D341Med (cell line): ENCODE measurements at regions not wholly inside any gene's neighbourhood (a gene's known extent, or its start where the extent isn't known, plus 50 kb on each side); places are given as distances from the start of the nearest gene placed in this dataset.

Experiments used
- DNase-seq: peaks from one replicate; pipeline ENCODE4 v3.0.0; 2012; ENCODE audit warnings: low spot score

DNA sequence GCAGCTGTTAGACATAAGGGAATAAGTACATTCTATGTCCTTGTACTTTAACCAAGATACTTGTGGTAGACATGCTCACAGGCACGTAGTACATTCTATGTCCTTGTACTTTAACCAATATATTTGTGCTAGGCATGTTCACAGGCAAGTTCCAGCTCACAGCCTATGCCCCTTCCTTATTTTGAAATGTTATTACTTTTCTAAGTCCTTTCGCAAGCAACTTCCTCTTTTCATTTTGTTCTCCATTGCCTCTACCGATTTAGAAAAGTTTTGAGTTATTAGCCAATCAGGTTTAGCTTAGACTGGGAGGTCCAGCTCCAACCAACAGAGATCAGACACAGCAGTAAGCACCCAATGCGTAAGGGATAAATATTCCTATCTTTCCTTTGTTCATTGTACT lies 60.1 kb upstream of the NUDT7 start:
- no peak for DNase-seq

DNA sequence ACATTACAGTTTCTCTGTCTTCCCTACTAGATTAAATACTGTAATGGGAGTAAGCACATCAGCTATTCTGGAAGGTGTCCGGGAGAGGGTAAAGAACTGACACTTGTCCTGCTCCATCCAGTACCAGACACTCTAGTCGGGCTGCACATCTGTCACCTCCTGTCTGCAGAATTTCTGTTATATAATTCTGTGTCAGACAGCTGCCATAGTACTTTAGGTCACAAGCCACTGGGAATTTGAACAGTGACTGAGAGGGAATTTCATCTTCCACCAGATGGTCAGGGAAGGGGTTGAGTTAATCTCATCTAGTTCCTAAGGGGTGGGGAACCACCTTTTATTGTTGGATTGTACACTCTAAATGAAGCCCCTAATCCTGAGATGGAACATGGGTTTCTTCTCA lies 58.6 kb upstream of the NUDT7 start:
- peak; percentile 58 for DNase-seq

- DNase-seq: no peak
Observed at GRCh38 chr16:77666771-77667170, 55.5 kb upstream of the NUDT7 start.

DNA sequence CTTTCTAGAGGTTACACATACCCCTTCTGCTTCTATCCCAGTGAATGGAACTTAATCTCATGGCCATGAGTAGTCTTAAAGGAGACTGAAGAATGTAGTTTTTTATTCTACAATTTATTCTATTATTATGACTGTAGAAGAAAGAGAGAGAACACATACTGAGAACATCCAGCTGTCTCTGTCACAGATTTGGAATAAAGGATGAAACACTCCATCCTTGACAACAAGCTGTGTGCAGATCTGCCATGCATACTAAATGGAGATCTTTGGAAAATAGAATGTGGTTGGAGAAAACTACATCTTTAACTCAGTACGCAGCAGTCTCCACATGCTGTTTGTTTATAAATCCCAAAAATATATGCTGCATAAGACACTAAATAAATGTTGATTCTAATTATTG lies 54.1 kb upstream of the NUDT7 start:
- DNase-seq: no peak

GRCh38 chr16:77669057-77669456 lies 53.3 kb upstream of the NUDT7 start:
- DNase-seq: no peak
